ENCODE measurements at regions not wholly inside any gene's neighbourhood (a gene's known extent, or its start where the extent isn't known, plus 50 kb on each side); places are given as distances from the start of the nearest gene placed in this dataset.
A peak's percentile ranks its signal among the peaks of the same experiment; 100 is the strongest.

DNA sequence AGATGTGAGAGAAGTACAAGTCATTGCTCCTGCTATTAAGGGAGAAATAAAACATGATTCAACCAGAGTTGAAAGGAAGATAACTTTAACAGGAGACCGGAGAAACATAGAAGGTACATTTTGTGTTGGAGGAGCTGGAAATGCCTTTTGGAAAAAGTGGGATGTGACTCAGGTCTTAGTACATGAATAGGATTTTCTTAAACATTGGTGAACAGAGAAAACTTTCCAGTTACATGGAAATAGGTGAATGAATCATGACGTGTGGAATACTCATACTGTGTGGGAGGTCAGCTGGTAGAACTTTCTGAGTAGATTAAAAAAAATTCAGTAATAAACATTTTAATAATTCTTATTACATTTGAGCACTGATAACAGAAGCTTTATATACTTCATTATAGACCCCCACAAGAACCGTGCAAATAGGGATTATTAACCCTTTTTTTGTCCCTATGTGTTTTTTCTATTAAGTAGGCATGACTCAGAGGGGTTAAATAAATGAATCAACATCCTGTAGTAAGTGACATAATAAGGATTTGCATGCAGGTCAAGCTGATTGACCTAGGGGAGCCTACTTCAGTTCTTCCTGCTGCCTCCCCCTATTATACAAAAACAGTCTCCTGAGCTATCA, 710.5 kb downstream of the NOVA1 start:
- no peaks in the 10 kb centered on the region for H3K36me3 Mint-ChIP-seq

DNA sequence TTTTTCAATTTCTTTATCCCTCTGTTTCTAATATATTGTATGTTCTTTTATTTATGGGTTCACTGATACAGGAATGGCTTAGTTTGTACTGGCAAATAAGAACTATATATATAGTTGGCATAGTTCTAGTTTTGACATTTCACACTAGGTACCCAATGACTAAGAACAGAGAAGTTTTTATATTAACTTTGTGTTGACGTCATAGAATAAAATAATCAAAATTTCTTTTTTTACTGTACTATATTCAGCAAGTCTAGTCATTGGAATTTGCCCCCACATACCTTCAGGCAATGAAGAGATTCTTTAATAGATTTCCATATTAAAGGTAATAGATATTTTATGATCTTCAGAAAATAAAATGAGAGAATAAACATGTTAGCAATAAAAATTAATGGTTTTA, 713.2 kb downstream of the NOVA1 start:
- Mint-ChIP-seq H3K27ac (no peak overlapping the region), H3K4me3 (no peak overlapping the region), H3K36me3 (no peaks in the 10 kb centered on the region), H3K4me1 (no peaks in the 10 kb centered on the region), H3K27me3 (no peaks in the 10 kb centered on the region), H3K9me3 (peaks cover 3 to 11% (median 6%) of the 10 kb centered on the region in 3 donors)

More for the DNA sequence above, 710.5 kb downstream of the NOVA1 start:
- no peak overlapping the region for H3K27ac Mint-ChIP-seq
- H3K4me1 Mint-ChIP-seq, result no peaks in the 10 kb centered on the region
- H3K27me3 Mint-ChIP-seq, result no peaks in the 10 kb centered on the region
- peaks cover 3 to 9% (median 8%) of the 10 kb centered on the region in 3 donors for H3K9me3 Mint-ChIP-seq
- H3K4me3 Mint-ChIP-seq, result no peak overlapping the region

DNA sequence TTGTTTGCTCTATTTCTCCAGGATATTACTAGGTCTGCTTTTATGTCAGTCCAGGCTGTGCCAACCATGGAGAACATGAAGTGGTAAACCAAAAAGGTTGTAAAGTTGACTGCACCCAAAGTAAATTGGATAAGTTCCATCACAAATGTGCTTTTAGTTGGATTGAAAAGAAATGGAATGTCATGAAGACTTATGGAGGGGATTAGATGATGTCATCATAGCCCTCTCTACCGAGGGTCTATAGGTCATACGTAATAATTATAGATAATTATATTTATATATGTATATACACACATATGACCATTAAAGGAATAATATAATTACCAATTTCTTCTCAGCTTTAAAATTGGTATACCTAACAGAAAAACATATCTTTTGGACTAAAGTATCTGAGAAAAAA, 714.9 kb downstream of the NOVA1 start:
- Mint-ChIP-seq H3K36me3 (no peaks in the 10 kb centered on the region), H3K4me1 (no peaks in the 10 kb centered on the region), H3K9me3 (peaks cover 3 to 9% (median 6%) of the 10 kb centered on the region in 3 donors), H3K4me3 (no peak overlapping the region), H3K27ac (no peak overlapping the region), H3K27me3 (no peaks in the 10 kb centered on the region)

DNA sequence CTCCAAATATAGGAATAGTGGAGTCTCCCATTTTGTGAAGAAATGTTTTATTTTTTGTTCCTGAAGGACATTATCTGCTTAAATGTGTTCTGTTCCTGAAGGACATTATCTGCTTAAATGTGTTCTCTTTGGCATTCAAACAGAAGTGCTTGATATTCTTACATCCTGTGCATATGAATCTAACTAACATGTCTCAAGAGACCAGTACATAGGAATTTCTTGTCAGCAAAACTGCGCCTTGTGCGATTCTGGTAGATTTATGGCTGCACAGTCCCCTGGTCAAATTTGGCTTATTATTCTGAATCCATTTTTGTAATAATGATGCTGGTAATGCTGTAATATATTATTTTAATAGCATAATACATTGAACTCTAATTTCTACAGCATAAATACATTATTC, 722.4 kb downstream of the NOVA1 start:
- Mint-ChIP-seq H3K4me3 (no peak overlapping the region), H3K9me3 (peaks cover 0 to 2% (median 0%) of the 10 kb centered on the region in 3 donors), H3K36me3 (peaks cover 1% of the 10 kb centered on the region), H3K27ac (no peak overlapping the region), H3K4me1 (no peaks in the 10 kb centered on the region), H3K27me3 (no peaks in the 10 kb centered on the region)

DNA sequence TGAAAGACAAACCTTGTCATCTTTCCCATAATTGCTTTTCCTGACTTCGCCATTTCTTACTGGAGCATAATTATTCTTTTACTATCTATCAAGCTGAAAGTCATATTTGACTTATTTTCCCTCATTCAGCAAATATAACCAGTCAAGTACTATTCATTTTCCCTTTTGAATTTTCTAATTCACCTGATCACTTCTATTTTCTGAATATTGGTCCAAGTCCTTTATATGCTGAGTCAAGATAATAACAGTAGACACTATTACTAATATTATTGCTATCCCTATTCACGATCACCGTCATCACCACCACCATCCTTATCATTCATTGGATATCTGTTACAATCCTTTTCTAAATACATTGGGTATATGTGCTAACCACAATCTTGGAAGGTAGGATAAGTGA, 728.0 kb downstream of the NOVA1 start:
- Mint-ChIP-seq H3K27me3 (no peaks in the 10 kb centered on the region), H3K4me3 (no peak overlapping the region), H3K36me3 (no peaks in the 10 kb centered on the region), H3K27ac (no peak overlapping the region), H3K9me3 (no peaks in the 10 kb centered on the region), H3K4me1 (no peaks in the 10 kb centered on the region)

DNA sequence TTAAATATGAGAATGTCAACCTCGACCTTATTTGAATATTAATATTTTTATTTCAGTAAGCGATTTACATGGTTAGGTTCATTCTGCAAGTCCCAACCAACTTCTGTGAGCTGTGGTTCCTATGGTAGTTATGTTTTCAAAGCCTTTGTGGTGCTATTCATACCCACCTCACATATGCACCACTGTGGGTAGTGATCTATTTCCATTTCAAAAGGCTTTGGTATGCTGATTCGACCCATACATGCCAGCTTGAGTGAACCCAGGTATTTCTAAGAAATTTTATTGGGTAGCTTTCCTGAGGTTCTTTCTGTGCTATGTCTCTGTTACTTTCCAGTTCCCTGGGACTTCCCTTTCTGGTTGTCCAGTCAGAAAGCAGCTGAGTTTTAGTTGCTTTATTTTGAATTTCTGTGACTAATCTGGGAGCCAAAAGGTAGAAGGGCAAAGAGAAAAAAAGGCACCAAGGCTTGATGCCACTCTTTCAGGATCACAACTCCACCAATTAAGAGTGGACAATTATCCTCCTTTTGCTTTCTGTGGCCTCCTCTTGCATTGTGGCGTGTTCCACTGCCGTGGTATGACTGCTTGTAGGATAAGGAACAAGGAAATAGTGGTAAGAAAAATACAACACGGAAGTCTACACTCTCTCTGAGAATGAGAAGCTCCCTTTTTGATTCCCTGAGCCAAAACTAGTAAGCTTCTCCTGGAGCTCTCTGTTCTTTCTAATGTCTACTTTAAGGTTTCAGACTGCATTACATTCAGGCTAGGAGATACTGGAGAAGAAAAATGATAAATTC, 729.1 kb downstream of the NOVA1 start:
- H3K27me3 Mint-ChIP-seq, result no peaks in the 10 kb centered on the region
- H3K4me1 Mint-ChIP-seq, result no peaks in the 10 kb centered on the region
- no peaks in the 10 kb centered on the region for H3K9me3 Mint-ChIP-seq
- peak overlapping the region in 1 of 3 donors; percentile 35 for H3K27ac Mint-ChIP-seq
- no peak overlapping the region for H3K4me3 Mint-ChIP-seq
- H3K36me3 Mint-ChIP-seq, result no peaks in the 10 kb centered on the region

DNA sequence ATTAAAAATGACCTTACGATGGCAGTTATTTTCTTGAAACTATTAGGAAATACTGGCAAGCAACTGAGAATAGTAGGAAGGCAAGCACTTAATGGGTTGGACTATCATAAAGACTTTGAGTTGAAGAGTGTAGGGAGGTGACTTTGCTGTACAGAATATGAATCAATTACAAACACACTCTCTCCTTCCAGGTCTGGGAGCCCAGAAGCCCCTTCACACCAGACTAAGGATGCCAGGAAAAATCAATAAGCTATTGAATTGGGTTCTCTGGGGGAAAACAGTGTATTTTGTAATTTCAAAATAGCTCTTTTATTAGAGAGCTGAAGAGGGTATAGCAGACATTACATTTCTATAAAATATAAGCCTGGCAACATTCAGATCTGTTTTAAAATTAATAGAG, 736.4 kb downstream of the NOVA1 start:
- no peak overlapping the region for H3K4me3 Mint-ChIP-seq

DNA sequence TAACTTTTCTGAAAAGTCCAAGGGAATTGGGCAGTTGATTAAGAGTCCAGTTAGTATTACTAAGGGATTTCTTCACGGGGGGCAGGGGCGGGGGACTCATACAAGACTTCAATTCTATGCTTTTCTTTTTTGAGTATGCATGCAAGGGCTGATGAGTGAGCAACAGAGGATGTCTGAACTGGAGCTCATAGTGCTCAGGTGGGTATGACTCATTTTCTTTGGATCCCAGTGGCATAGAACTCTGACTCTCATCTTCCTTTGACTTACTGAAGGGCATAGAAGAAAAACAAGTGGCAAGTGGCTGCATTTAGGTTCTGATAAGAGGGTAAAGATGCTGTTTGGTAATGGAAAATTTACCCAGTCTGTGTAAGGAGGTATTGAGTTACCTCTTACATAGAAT, 749.2 kb downstream of the NOVA1 start:
- H3K4me1 Mint-ChIP-seq, result no peaks in the 10 kb centered on the region
- H3K9me3 Mint-ChIP-seq, result peaks cover 0 to 4% (median 3%) of the 10 kb centered on the region in 3 donors
- H3K4me3 Mint-ChIP-seq, result no peak overlapping the region
- no peaks in the 10 kb centered on the region for H3K27me3 Mint-ChIP-seq
- H3K36me3 Mint-ChIP-seq, result no peaks in the 10 kb centered on the region
- no peak overlapping the region for H3K27ac Mint-ChIP-seq

More for the DNA sequence above, 736.4 kb downstream of the NOVA1 start:
- H3K9me3 Mint-ChIP-seq, result peaks cover 0 to 5% (median 0%) of the 10 kb centered on the region in 3 donors
- no peak overlapping the region for H3K27ac Mint-ChIP-seq
- no peaks in the 10 kb centered on the region for H3K4me1 Mint-ChIP-seq
- no peaks in the 10 kb centered on the region for H3K36me3 Mint-ChIP-seq
- H3K27me3 Mint-ChIP-seq, result no peaks in the 10 kb centered on the region

DNA sequence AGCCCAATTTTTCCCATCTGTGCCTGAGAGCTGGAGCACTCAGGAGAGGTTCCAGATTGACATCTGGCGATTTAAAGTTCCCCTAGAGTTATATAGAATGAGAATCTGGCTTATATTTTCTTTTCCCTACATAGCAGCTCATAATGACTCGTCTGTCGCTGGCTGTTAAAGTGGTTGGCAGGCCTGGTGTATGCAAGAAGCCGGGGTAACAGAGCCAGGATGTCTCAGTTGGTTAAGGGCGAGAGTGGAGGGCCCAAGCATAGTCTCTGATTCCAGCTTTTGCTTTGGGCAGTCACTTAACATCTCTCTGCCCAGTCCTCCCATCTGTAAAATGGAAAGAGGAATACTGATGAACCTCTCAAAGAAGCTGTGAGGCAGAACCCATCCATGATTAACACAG, 751.6 kb downstream of the NOVA1 start:
- Mint-ChIP-seq H3K36me3 (no peaks in the 10 kb centered on the region), H3K9me3 (peaks cover 0 to 4% (median 1%) of the 10 kb centered on the region in 3 donors), H3K4me1 (no peaks in the 10 kb centered on the region), H3K27me3 (no peaks in the 10 kb centered on the region), H3K4me3 (no peak overlapping the region), H3K27ac (no peak overlapping the region)

DNA sequence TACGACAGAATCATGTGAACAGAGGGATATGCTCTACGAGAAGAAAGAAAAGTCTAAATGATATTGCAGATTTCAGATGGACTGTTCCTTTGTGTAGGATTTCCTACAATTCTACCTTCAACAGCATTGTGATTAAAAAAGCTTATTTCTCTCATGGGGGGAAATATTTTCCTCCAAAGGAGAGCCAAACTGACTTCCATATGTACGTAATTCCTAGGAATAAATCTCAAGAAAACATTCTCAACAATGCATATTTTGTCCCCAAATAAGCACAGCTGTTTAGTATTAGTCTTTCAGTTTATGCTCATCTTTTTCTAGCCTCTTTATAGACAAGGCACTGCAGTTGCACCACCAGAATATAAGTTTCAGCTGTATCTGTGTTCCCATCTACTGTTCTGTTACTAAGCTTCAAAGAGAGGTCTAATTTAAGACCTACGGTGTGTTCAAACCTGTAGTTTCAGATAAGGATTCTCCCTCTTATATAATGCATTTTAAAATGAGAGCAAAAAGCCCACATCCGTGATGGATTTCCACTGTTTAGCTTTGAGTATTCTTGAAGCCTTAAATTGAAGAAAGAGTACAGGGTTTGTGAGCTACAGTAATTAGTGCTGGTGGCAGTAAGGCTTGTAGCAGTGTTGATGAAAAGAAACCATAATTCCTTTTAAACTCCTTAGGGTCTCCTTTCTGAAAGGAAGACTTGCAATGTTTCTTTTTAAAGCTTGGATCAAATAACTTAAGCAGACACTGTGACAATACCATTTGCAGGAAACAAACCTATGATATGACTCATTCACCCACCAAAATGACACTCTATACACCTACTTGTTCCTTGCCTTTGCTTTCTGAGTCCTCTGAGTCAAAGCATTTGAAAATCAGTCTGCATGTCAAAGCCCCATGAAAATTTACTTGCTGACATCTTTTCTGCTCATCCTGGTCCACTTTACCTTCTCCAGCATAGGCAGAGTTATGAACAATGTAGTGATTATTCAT, 754.1 kb downstream of the NOVA1 start:
- H3K4me3 Mint-ChIP-seq, result no peak overlapping the region
- H3K27me3 Mint-ChIP-seq, result no peaks in the 10 kb centered on the region
- no peaks in the 10 kb centered on the region for H3K4me1 Mint-ChIP-seq
- H3K36me3 Mint-ChIP-seq, result no peaks in the 10 kb centered on the region
- peaks cover 0 to 2% (median 0%) of the 10 kb centered on the region in 3 donors for H3K9me3 Mint-ChIP-seq
- no peak overlapping the region for H3K27ac Mint-ChIP-seq

DNA sequence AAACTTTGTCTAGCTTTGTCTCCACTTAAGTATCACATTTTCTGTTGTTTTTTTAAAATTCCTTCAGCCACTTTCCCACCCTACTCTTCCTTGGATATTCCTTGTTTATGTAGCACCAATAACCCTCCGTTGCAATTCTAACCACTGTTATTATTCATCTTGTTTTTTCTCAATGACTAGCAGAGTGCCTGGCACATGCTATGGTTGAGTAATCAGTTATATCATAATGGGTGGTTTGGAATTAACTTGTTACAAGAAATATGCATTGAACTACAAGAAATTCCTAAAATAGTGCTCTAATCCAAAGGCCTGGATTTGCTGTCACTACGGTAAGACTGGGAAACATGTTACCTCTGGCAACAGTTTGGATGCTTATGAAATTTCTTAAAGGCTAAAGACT, 756.6 kb downstream of the NOVA1 start:
- Mint-ChIP-seq H3K9me3 (peaks cover 0 to 7% (median 2%) of the 10 kb centered on the region in 3 donors), H3K36me3 (no peaks in the 10 kb centered on the region), H3K27ac (no peak overlapping the region), H3K4me3 (no peak overlapping the region), H3K4me1 (no peaks in the 10 kb centered on the region), H3K27me3 (no peaks in the 10 kb centered on the region)

DNA sequence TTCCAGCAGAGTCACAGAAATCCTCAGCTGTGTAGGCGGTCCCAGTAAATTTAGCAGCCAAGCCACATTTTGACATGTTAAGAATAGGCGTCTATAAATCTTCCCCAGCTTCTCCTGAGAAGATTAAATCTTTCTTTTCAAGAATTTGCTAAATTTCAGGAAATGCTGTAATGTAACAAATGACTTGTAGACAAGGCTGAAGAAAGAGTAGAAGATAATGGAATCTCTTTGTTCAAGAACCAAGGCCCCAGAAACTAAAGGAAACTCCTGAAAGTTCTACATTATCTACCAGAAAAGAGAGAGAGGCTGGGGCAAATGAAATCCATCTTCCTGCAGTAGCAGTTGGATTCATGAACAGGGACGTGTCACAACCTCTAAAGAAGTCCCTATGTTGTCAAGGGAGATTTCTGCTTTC, 760.3 kb downstream of the NOVA1 start:
- Mint-ChIP-seq H3K4me1 (no peaks in the 10 kb centered on the region), H3K9me3 (peaks cover 2 to 8% (median 2%) of the 10 kb centered on the region in 3 donors), H3K27ac (no peak overlapping the region), H3K27me3 (no peaks in the 10 kb centered on the region), H3K4me3 (no peak overlapping the region), H3K36me3 (no peaks in the 10 kb centered on the region)

DNA sequence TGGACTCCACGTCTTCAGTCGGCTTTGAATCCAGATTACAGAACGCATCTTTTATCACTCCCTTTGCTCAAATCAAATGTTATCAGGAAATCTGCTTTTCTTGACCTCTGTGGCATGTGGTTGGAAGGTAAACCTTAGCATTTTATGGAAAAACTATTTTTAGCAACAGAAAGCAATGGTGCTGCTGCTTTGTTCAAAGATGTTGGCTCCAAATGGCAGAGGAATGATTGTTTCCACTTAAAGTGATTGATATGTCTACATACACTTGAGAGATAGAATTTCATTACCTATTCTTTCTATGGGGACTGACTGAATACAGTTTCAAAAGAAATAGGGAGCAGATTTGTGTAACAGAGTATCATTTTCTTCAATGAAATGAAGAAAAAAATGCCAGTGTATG, 761.2 kb downstream of the NOVA1 start:
- no peaks in the 10 kb centered on the region for H3K4me1 Mint-ChIP-seq
- no peak overlapping the region for H3K4me3 Mint-ChIP-seq
- H3K9me3 Mint-ChIP-seq, result peaks cover 2 to 10% (median 2%) of the 10 kb centered on the region in 3 donors
- no peaks in the 10 kb centered on the region for H3K27me3 Mint-ChIP-seq
- no peak overlapping the region for H3K27ac Mint-ChIP-seq
- no peaks in the 10 kb centered on the region for H3K36me3 Mint-ChIP-seq

DNA sequence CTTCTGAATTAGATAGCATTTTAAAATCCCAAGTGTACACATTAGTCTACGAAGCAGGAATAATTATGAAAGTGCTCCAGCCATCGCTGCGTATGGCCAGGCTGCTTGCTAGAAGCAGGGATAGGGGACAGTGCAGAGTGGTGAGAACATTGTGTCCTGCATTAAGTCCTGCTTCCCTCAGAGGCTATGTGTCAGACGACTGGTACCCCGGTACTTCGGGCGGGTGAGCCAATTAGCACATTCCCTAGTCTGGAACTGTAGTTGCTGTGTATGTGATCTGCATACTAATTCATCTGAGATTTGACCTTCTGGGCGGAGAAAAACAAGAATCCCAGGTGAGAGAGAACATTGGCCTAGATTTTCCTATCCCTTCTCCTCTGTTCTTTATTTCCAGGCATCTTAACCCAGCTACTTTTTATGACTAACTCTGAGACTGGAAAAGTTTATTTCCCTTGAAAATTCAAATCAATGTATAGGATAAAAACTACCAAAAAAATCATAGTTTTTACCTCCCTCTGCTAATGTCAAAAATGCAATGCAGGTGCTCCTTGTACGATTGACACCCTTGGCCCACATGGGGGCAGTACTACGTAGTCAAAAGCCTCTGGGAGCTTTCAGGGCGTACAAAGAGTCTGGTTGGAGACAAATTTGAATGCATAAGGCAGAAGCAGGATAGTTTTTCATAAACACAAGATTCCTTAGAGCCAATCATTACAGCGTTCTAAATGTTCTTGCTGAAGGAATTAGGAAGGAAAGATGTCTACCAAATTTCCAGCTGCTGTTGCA, 764.3 kb downstream of the NOVA1 start:
- Mint-ChIP-seq H3K27ac (no peak overlapping the region), H3K9me3 (peaks cover 0 to 10% (median 3%) of the 10 kb centered on the region in 3 donors)

More for the DNA sequence above, 764.3 kb downstream of the NOVA1 start:
- Mint-ChIP-seq H3K27me3 (no peaks in the 10 kb centered on the region), H3K4me1 (no peaks in the 10 kb centered on the region), H3K4me3 (no peak overlapping the region), H3K36me3 (no peaks in the 10 kb centered on the region)
